ENCODE measurements at regions not wholly inside any gene's neighbourhood (a gene's known extent, or its start where the extent isn't known, plus 50 kb on each side); places are given as distances from the start of the nearest gene placed in this dataset.
"Not testable (repeated sequence)": the region's sequence is repeated elsewhere in the genome, so short reads cannot be mapped to it uniquely, and the experiment has no call there.

DNA sequence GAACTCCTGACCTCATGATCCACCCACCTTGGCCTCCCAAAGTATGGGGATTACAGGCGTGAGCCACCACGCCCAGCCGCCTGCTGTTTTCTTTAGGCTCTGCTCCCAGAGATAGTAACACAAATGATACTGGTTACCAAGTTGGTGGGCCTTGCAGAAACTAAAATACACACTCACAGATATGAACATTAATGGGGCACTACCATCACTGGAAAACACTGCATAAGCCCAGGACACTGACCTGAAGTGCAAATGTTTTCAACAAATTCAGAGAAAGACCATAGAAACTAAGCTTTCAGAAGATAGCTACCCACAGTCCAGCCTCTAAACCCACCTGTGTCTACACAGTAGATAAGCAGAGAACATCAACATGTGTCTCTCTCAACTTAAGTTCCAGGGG lies 180.5 kb downstream of the FCRL5 start:
- TF ChIP-seq MYC (IDR thresholded peaks at IDR 0.05; ENCODE audit: low read depth, low read length) (no peak), POLR2A (IDR thresholded peaks at IDR 0.05; ENCODE audit: extremely low read depth, insufficient read length) (no peak), MAX (IDR thresholded peaks at IDR 0.05; ENCODE audit: low read depth, low read length) (no peak)
- TF ChIP-seq, protein P1, sequence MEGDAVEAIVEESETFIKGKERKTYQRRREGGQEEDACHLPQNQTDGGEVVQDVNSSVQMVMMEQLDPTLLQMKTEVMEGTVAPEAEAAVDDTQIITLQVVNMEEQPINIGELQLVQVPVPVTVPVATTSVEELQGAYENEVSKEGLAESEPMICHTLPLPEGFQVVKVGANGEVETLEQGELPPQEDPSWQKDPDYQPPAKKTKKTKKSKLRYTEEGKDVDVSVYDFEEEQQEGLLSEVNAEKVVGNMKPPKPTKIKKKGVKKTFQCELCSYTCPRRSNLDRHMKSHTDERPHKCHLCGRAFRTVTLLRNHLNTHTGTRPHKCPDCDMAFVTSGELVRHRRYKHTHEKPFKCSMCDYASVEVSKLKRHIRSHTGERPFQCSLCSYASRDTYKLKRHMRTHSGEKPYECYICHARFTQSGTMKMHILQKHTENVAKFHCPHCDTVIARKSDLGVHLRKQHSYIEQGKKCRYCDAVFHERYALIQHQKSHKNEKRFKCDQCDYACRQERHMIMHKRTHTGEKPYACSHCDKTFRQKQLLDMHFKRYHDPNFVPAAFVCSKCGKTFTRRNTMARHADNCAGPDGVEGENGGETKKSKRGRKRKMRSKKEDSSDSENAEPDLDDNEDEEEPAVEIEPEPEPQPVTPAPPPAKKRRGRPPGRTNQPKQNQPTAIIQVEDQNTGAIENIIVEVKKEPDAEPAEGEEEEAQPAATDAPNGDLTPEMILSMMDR (IDR thresholded peaks at IDR 0.05; ENCODE audit: low read depth, low read length), result no peak
- H3K4me3 ChIP-seq (ENCODE audit: low read depth, low read length), result no peak overlapping the region
- no peak for DNase-seq (ENCODE audit: low read depth)

GRCh38 chr1:157371221-157371620 lies 181.1 kb downstream of the FCRL5 start:
- DNase-seq (ENCODE audit: low read depth), result no peak
- TF ChIP-seq POLR2A (IDR thresholded peaks at IDR 0.05; ENCODE audit: extremely low read depth, insufficient read length) (no peak), MYC (IDR thresholded peaks at IDR 0.05; ENCODE audit: low read depth, low read length) (no peak), MAX (IDR thresholded peaks at IDR 0.05; ENCODE audit: low read depth, low read length) (no peak)
- TF ChIP-seq, protein P1 (IDR thresholded peaks at IDR 0.05; ENCODE audit: low read depth, low read length), result no peak

DNA sequence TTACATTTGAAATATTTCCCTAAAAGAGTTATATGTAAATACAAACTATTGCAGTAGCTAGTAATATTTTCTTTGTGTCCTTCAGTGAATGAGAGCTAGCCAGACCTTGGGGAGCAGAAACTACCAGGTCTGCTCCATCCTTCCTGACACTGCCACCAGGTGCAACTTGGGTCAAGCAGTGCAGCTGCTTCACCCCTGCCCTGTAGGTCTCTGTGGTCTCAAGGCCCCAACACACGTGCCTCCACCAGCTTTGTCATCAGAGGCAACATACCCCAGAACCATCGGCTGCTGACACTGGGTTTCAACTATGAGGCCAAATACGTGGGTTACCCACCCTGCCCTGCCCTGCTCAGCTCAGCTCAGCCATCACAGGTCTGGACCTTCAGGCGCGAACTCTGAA lies 181.6 kb downstream of the FCRL5 start:
- DNase-seq (ENCODE audit: low read depth), result no peak
- TF ChIP-seq, protein P1 (IDR thresholded peaks at IDR 0.05; ENCODE audit: low read depth, low read length), result no peak
- TF ChIP-seq POLR2A (IDR thresholded peaks at IDR 0.05; ENCODE audit: extremely low read depth, insufficient read length) (no peak), MAX (IDR thresholded peaks at IDR 0.05; ENCODE audit: low read depth, low read length) (no peak), MYC (IDR thresholded peaks at IDR 0.05; ENCODE audit: low read depth, low read length) (no peak)
- no peak overlapping the region for H3K4me3 ChIP-seq (ENCODE audit: low read depth, low read length)

More at GRCh38 chr1:157371221-157371620, 181.1 kb downstream of the FCRL5 start:
- no peak overlapping the region for H3K4me3 ChIP-seq (ENCODE audit: low read depth, low read length)

DNA sequence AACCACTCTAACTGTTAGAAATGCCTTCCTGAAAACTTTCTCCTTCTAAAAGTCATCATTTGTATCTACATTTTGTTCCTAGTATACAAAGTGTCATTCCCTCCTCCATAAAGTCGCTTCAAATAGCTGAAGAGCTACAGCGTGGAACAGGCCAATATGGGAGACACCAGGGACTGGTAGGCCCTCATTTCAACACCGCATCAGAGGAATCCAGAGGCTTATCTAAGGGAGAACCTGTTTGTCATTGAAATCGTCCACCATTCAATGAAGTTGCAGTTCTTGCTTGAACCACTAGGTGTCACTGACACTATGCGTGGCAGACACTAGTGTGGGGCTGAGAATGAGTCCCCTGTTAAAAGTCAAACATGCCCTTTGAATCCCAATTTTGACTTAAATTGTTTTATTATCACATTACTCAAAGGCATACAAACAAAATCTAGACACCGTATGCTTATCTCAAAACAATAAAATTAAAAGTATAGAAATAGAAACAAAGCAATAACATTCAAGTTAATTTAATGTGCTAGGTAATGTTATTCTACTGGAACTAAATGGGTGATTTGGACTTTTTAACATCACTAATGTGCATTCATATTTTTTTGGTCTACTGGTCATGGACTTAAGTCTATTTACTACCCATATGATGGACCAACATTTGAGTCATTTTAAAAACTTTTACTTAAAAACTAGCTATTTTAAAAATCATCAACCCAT lies 182.3 kb downstream of the FCRL5 start:
- H3K4me3 ChIP-seq (ENCODE audit: low read depth, low read length), result no peak overlapping the region
- peak; percentile 64 for DNase-seq (ENCODE audit: low read depth)
- TF ChIP-seq, protein P1 (IDR thresholded peaks at IDR 0.05; ENCODE audit: low read depth, low read length), result peak; percentile 81
- TF ChIP-seq MAX (IDR thresholded peaks at IDR 0.05; ENCODE audit: low read depth, low read length) (no peak), MYC (IDR thresholded peaks at IDR 0.05; ENCODE audit: low read depth, low read length) (no peak), POLR2A (IDR thresholded peaks at IDR 0.05; ENCODE audit: extremely low read depth, insufficient read length) (no peak)

DNA sequence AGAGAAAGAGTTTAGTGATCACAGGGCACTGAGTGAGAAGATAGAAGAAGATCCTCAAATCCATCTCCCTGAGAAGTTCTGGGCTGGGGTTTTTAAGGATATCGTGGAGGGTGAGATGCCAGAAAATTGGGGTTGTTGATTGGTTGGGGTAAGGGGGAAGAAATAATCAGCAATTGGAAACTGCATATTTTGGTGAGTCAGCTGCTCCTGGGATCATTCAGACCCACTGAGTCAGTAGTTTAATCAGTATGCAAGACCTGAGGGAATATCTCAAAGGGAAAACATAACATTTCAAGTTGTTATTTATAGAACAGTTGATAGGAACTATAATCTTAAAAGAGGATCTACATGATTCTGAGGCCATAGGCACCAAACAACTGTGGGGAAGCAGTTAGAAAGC lies 183.4 kb downstream of the FCRL5 start:
- not testable (repeated sequence) for DNase-seq (ENCODE audit: low read depth); H3K4me3 ChIP-seq (ENCODE audit: low read depth, low read length)

GRCh38 chr1:157368363-157368762 lies 184.0 kb downstream of the FCRL5 start:
- DNase-seq (ENCODE audit: low read depth), result no peak
- no peak overlapping the region for H3K4me3 ChIP-seq (ENCODE audit: low read depth, low read length)
- TF ChIP-seq, protein P1 (IDR thresholded peaks at IDR 0.05; ENCODE audit: low read depth, low read length), result no peak
- TF ChIP-seq MAX (IDR thresholded peaks at IDR 0.05; ENCODE audit: low read depth, low read length) (no peak), POLR2A (IDR thresholded peaks at IDR 0.05; ENCODE audit: extremely low read depth, insufficient read length) (no peak), MYC (IDR thresholded peaks at IDR 0.05; ENCODE audit: low read depth, low read length) (no peak)

All from NB4 (cell line).